ENCODE measurements at regions not wholly inside any gene's neighbourhood (a gene's known extent, or its start where the extent isn't known, plus 50 kb on each side); places are given as distances from the start of the nearest gene placed in this dataset.
"Not testable (repeated sequence)": the region's sequence is repeated elsewhere in the genome, so short reads cannot be mapped to it uniquely, and the experiment has no call there.

DNA sequence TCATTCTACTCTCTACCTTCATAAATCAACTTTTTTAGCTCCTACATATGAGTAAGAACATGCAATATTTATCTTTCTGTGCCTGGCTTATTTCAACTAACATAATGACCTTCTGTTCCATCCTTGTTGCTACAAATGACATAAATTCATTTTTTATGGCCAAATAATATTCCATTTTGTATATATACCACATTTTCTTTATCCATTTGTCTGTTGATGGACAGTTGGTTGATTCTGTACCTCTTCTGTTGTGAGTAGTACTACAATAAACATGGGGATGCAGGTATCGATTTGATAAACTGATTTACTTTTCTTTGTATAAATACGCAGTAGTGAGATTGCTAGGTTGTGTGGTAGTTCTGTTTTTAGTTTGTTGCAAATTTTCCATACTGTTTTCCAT, 279.5 kb upstream of the NFIA start:
- Histone ChIP-seq H3K4me1 (replicated peaks; ENCODE audit: insufficient read depth) (no peaks in the 10 kb centered on the region), H3K79me2 (ENCODE audit: low read depth) (no peaks in the 10 kb centered on the region), H3K9me3 (ENCODE audit: insufficient read depth, low read depth) (no peaks in the 10 kb centered on the region), H3K4me3 (no peak overlapping the region), H3K27me3 (ENCODE audit: insufficient read depth, low read depth) (0 out of 2 replicates have a peak, but pooled peaks cover 4% of the 10 kb centered on the region), H3K27ac (no peak overlapping the region), H3K36me3 (ENCODE audit: low read depth) (no peaks in the 10 kb centered on the region), H3K4me2 (no peak overlapping the region), H4K20me1 (ENCODE audit: insufficient read depth) (no peaks in the 10 kb centered on the region), H3F3A (ENCODE audit: insufficient read depth, low read depth) (no peaks in the 10 kb centered on the region), H3K9me2 (ENCODE audit: insufficient read depth) (no peaks in the 10 kb centered on the region), H2AFZ (no peak overlapping the region)
- no peak for TF ChIP-seq EZH2 (IDR thresholded peaks at IDR 0.05; ENCODE audit: low read depth)
- TF ChIP-seq, protein P1, sequence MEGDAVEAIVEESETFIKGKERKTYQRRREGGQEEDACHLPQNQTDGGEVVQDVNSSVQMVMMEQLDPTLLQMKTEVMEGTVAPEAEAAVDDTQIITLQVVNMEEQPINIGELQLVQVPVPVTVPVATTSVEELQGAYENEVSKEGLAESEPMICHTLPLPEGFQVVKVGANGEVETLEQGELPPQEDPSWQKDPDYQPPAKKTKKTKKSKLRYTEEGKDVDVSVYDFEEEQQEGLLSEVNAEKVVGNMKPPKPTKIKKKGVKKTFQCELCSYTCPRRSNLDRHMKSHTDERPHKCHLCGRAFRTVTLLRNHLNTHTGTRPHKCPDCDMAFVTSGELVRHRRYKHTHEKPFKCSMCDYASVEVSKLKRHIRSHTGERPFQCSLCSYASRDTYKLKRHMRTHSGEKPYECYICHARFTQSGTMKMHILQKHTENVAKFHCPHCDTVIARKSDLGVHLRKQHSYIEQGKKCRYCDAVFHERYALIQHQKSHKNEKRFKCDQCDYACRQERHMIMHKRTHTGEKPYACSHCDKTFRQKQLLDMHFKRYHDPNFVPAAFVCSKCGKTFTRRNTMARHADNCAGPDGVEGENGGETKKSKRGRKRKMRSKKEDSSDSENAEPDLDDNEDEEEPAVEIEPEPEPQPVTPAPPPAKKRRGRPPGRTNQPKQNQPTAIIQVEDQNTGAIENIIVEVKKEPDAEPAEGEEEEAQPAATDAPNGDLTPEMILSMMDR (conservative IDR thresholded peaks at IDR 0.05), result no peak
- no peak for DNase-seq
- ChIA-PET CTCF (no interaction called here), POLR2A (ENCODE audit: unreplicated experiment) (no interaction called here)
- no TSS peak for BruUV-seq (replicated peaks)
- intact Hi-C loops (cut with micrococcal nuclease; ENCODE audit: unreplicated experiment), result no loop called here

DNA sequence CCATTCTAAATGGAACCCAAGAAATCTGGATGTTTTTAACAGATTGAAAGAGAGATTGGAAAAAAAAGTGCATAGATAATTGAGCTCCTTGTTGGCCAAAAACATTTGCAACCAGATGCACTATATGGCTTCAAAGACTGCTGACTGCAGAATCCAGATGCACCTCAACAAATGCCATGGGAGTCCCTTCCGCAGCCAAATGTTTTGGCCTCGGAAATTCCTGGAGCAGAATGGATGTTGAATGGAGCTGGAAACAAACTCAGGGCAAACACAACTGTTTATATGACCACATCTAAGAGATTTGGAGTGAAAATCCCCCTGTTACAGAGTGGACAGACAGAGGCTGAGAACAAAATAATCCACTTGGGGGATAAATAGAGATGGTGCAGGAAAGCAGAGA, 285.0 kb upstream of the NFIA start:
- no peak overlapping the region for H3K27ac ChIP-seq
- H4K20me1 ChIP-seq (ENCODE audit: insufficient read depth), result no peaks in the 10 kb centered on the region
- H2AFZ ChIP-seq, result no peak overlapping the region
- H3K4me2 ChIP-seq, result no peak overlapping the region
- H3K27me3 ChIP-seq (ENCODE audit: insufficient read depth, low read depth), result 0 out of 2 replicates have a peak, but pooled peaks cover 5% of the 10 kb centered on the region
- H3K79me2 ChIP-seq (ENCODE audit: low read depth), result no peaks in the 10 kb centered on the region
- intact Hi-C loops (cut with micrococcal nuclease; ENCODE audit: unreplicated experiment), result no loop called here
- DNase-seq, result no peak
- H3F3A ChIP-seq (ENCODE audit: insufficient read depth, low read depth), result no peaks in the 10 kb centered on the region
- no peak overlapping the region for H3K4me3 ChIP-seq
- CTCF ChIA-PET, result no interaction called here
- TF ChIP-seq EZH2 (IDR thresholded peaks at IDR 0.05; ENCODE audit: low read depth), result no peak
- TF ChIP-seq, protein P1 (conservative IDR thresholded peaks at IDR 0.05), result no peak
- H3K36me3 ChIP-seq (ENCODE audit: low read depth), result no peaks in the 10 kb centered on the region
- no TSS peak for BruUV-seq (replicated peaks)
- H3K9me2 ChIP-seq (ENCODE audit: insufficient read depth), result no peaks in the 10 kb centered on the region
- H3K9me3 ChIP-seq (ENCODE audit: insufficient read depth, low read depth), result 0 out of 2 replicates have a peak, but pooled peaks cover 5% of the 10 kb centered on the region
- POLR2A ChIA-PET (ENCODE audit: unreplicated experiment), result no interaction called here
- H3K4me1 ChIP-seq (replicated peaks; ENCODE audit: insufficient read depth), result no peaks in the 10 kb centered on the region

DNA sequence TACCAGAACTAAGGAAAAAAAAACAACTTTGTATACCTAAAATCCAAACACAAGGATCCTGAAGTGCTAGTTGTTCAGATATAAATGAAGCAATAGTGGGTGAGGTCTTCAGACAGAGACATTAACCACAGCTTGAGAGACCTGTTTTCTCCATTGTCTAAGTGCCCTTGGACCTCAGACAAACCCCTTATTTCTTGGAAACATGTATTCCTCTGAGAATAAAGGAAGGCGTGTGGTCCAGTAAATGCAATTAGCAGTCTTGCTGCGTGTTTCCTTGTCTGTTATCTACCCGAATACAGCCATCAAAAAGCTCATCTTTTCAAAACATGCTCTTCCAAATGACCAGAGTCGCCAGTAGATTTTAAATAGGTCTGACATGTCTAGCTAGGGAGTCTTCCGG, 291.1 kb upstream of the NFIA start:
- no peak for DNase-seq
- Histone ChIP-seq H3K36me3 (ENCODE audit: low read depth) (no peaks in the 10 kb centered on the region), H3F3A (ENCODE audit: insufficient read depth, low read depth) (no peaks in the 10 kb centered on the region), H3K27me3 (ENCODE audit: insufficient read depth, low read depth) (no peaks in the 10 kb centered on the region), H2AFZ (no peak overlapping the region), H3K79me2 (ENCODE audit: low read depth) (no peaks in the 10 kb centered on the region), H3K4me2 (no peak overlapping the region), H3K4me1 (replicated peaks; ENCODE audit: insufficient read depth) (no peaks in the 10 kb centered on the region), H3K4me3 (no peak overlapping the region), H4K20me1 (ENCODE audit: insufficient read depth) (no peaks in the 10 kb centered on the region), H3K9me2 (ENCODE audit: insufficient read depth) (no peaks in the 10 kb centered on the region), H3K9me3 (ENCODE audit: insufficient read depth, low read depth) (0 out of 2 replicates have a peak, but pooled peaks cover 5% of the 10 kb centered on the region), H3K27ac (no peak overlapping the region)
- ChIA-PET CTCF (interaction anchor here (0.6 kb wide), 1 partner anchor 1345 kb away, joined by 3 read pairs; no protein-coding TSS in a partner anchor), POLR2A (ENCODE audit: unreplicated experiment) (no interaction called here)
- intact Hi-C loops (cut with micrococcal nuclease; ENCODE audit: unreplicated experiment), result no loop called here
- TF ChIP-seq, protein P1 (conservative IDR thresholded peaks at IDR 0.05), result no peak
- no peak for TF ChIP-seq EZH2 (IDR thresholded peaks at IDR 0.05; ENCODE audit: low read depth)
- no TSS peak for BruUV-seq (replicated peaks)

DNA sequence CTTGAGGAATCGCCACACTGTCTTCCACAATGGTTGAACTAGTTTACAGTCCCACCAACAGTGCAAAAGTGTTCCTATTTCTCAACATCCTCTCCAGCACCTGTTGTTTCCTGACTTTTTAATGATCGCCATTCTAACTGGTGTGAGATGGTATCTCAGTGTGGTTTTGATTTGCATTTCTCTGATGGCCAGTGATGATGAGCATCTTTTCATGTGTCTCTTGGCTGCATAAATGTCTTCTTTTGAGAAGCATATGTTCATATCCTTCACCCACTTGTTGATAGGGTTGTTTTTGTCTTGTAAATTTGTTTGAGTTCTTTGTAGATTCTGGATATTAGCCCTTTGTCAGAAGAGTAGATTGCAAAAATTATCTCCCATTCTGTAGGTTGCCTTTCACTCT, 309.3 kb upstream of the NFIA start:
- H3K79me2 ChIP-seq (ENCODE audit: low read depth); H2AFZ ChIP-seq; H3K4me1 ChIP-seq (replicated peaks; ENCODE audit: insufficient read depth); H3K36me3 ChIP-seq (ENCODE audit: low read depth); intact Hi-C loops (cut with micrococcal nuclease; ENCODE audit: unreplicated experiment); H3F3A ChIP-seq (ENCODE audit: insufficient read depth, low read depth); POLR2A ChIA-PET (ENCODE audit: unreplicated experiment); H3K4me2 ChIP-seq; H3K9me2 ChIP-seq (ENCODE audit: insufficient read depth); H4K20me1 ChIP-seq (ENCODE audit: insufficient read depth); H3K27ac ChIP-seq; H3K9me3 ChIP-seq (ENCODE audit: insufficient read depth, low read depth); DNase-seq; H3K27me3 ChIP-seq (ENCODE audit: insufficient read depth, low read depth); CTCF ChIA-PET; H3K4me3 ChIP-seq; BruUV-seq (replicated peaks): not testable (repeated sequence)
